ENCODE measurements at regions not wholly inside any gene's neighbourhood (a gene's known extent, or its start where the extent isn't known, plus 50 kb on each side); places are given as distances from the start of the nearest gene placed in this dataset.

- no peak for DNase-seq
- Mint-ChIP-seq H3K4me1 (ENCODE audit: low read depth, unreplicated experiment) (peaks cover 16% of the 10 kb centered on the region), H3K9me3 (ENCODE audit: unreplicated experiment) (peaks cover 2% of the 10 kb centered on the region), H3K4me3 (ENCODE audit: unreplicated experiment) (no peak overlapping the region), H3K27ac (ENCODE audit: unreplicated experiment) (peak overlapping the region; percentile 76), H3K36me3 (ENCODE audit: unreplicated experiment) (no peaks in the 10 kb centered on the region), H3K27me3 (ENCODE audit: unreplicated experiment) (no peaks in the 10 kb centered on the region)
- TF ChIP-seq, protein P1, sequence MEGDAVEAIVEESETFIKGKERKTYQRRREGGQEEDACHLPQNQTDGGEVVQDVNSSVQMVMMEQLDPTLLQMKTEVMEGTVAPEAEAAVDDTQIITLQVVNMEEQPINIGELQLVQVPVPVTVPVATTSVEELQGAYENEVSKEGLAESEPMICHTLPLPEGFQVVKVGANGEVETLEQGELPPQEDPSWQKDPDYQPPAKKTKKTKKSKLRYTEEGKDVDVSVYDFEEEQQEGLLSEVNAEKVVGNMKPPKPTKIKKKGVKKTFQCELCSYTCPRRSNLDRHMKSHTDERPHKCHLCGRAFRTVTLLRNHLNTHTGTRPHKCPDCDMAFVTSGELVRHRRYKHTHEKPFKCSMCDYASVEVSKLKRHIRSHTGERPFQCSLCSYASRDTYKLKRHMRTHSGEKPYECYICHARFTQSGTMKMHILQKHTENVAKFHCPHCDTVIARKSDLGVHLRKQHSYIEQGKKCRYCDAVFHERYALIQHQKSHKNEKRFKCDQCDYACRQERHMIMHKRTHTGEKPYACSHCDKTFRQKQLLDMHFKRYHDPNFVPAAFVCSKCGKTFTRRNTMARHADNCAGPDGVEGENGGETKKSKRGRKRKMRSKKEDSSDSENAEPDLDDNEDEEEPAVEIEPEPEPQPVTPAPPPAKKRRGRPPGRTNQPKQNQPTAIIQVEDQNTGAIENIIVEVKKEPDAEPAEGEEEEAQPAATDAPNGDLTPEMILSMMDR (IDR thresholded peaks at IDR 0.05; ENCODE audit: partially characterized antibody, unreplicated experiment) = no peak
Observed at GRCh38 chr5:125059255-125060002, 313.0 kb upstream of the ZNF608 start.

- H3K4me1 Mint-ChIP-seq (ENCODE audit: low read depth, unreplicated experiment) = peaks cover 28% of the 10 kb centered on the region
- H3K4me3 Mint-ChIP-seq (ENCODE audit: unreplicated experiment) = no peak overlapping the region
- no peak for DNase-seq
- TF ChIP-seq, protein P1 (IDR thresholded peaks at IDR 0.05; ENCODE audit: partially characterized antibody, unreplicated experiment) = no peak
- H3K27ac Mint-ChIP-seq (ENCODE audit: unreplicated experiment) = no peak overlapping the region
- no peaks in the 10 kb centered on the region for H3K27me3 Mint-ChIP-seq (ENCODE audit: unreplicated experiment)
- no peaks in the 10 kb centered on the region for H3K36me3 Mint-ChIP-seq (ENCODE audit: unreplicated experiment)
- H3K9me3 Mint-ChIP-seq (ENCODE audit: unreplicated experiment) = peaks cover 2% of the 10 kb centered on the region
Observed at GRCh38 chr5:125061726-125062125, 315.3 kb upstream of the ZNF608 start.

DNA sequence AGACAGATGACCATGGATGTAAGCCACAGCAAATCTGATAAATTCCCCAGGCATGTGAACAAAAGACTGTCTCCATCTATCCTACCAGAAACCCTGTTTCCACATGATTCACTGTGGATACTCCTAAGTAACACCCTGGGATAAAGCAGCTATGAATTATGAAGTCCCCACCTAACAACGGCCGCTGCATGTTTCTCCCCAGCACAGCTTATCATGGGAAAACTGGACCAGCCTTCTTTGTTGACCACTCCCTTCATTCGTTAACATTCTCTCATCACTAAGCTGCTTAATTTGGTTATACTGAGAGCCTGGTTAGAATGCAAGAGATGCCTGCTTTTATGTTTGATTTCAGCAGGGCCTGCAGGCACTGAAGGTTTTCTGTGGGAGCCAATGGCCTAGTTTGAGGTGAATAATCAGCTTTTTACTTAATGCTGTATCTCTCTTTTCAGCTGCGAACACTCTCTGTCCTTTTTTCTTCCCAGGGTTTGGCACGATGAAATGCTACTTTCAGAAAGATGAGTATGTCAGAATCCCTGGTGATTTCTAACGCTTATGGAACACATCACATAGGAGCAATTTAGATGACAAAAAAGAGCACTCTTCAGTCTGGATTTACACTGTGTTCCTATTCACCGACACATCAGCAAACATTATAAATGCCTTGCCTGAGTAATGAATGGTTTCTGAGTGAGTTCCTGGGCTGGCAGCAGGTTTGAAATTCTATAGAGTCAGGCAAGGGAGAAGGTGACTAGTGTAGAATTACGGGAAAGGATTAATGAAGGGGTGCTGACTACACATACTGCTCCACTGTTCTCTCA, 318.4 kb upstream of the ZNF608 start:
- no peak overlapping the region for H3K4me3 Mint-ChIP-seq (ENCODE audit: unreplicated experiment)

GRCh38 chr5:125065741-125066140, 319.3 kb upstream of the ZNF608 start:
- no peak overlapping the region for H3K27ac Mint-ChIP-seq (ENCODE audit: unreplicated experiment)
- H3K4me3 Mint-ChIP-seq (ENCODE audit: unreplicated experiment) = no peak overlapping the region
- TF ChIP-seq, protein P1 (IDR thresholded peaks at IDR 0.05; ENCODE audit: partially characterized antibody, unreplicated experiment) = no peak
- peaks cover 9% of the 10 kb centered on the region for H3K36me3 Mint-ChIP-seq (ENCODE audit: unreplicated experiment)
- no peaks in the 10 kb centered on the region for H3K9me3 Mint-ChIP-seq (ENCODE audit: unreplicated experiment)
- peaks cover 14% of the 10 kb centered on the region for H3K4me1 Mint-ChIP-seq (ENCODE audit: low read depth, unreplicated experiment)
- no peaks in the 10 kb centered on the region for H3K27me3 Mint-ChIP-seq (ENCODE audit: unreplicated experiment)
- DNase-seq = no peak

More for the DNA sequence above, 318.4 kb upstream of the ZNF608 start:
- Mint-ChIP-seq H3K36me3 (ENCODE audit: unreplicated experiment) (peaks cover 3% of the 10 kb centered on the region), H3K27ac (ENCODE audit: unreplicated experiment) (peak overlapping the region; percentile 87), H3K9me3 (ENCODE audit: unreplicated experiment) (peaks cover 2% of the 10 kb centered on the region), H3K27me3 (ENCODE audit: unreplicated experiment) (no peaks in the 10 kb centered on the region), H3K4me1 (ENCODE audit: low read depth, unreplicated experiment) (peaks cover 14% of the 10 kb centered on the region)
- DNase-seq = no peak
- TF ChIP-seq, protein P1 (IDR thresholded peaks at IDR 0.05; ENCODE audit: partially characterized antibody, unreplicated experiment) = no peak

GRCh38 chr5:125070961-125071360, 324.5 kb upstream of the ZNF608 start:
- no peak for DNase-seq
- Mint-ChIP-seq H3K36me3 (ENCODE audit: unreplicated experiment) (peaks cover 38% of the 10 kb centered on the region), H3K9me3 (ENCODE audit: unreplicated experiment) (peaks cover 2% of the 10 kb centered on the region), H3K27ac (ENCODE audit: unreplicated experiment) (no peak overlapping the region), H3K27me3 (ENCODE audit: unreplicated experiment) (no peaks in the 10 kb centered on the region), H3K4me1 (ENCODE audit: low read depth, unreplicated experiment) (no peaks in the 10 kb centered on the region), H3K4me3 (ENCODE audit: unreplicated experiment) (no peak overlapping the region)
- TF ChIP-seq, protein P1 (IDR thresholded peaks at IDR 0.05; ENCODE audit: partially characterized antibody, unreplicated experiment) = no peak

Measured in glutamatergic neuron (in vitro differentiated cells).